DND-41 (cell line): ENCODE measurements at regions not wholly inside any gene's neighbourhood (a gene's known extent, or its start where the extent isn't known, plus 50 kb on each side); places are given as distances from the start of the nearest gene placed in this dataset.

ENCODE experiments used
- ATAC-seq: fragments of 200-7000 bp; cut with Tn5 transposase; 3 replicates; pipeline ENCODE4 v1.9.1; 2021; ENCODE audit warnings: low read depth; ENCODE audit not compliant: insufficient read depth
- DNase-seq: peaks from one replicate; pipeline ENCODE4 v3.0.0-alpha.2; 2020
- H2AFZ ChIP-seq: 2 replicates; pipeline ENCODE4 v1.6.0; 2012; ENCODE audit warnings: low read depth, low read length
- H3K27ac ChIP-seq: 2 replicates; pipeline ENCODE4 v1.5.1; 2012; ENCODE audit warnings: low read length, inconsistent platforms
- H3K27me3 ChIP-seq: fragments of 200-600 bp; sonication (generic); 2 replicates; pipeline ENCODE4 v1.6.0; 2012; ENCODE audit warnings: low read length, mild to moderate bottlenecking, inconsistent platforms; ENCODE audit not compliant: insufficient read depth, poor library complexity
- H3K36me3 ChIP-seq: 2 replicates; pipeline ENCODE4 v1.5.1; 2012; ENCODE audit warnings: low read length, inconsistent platforms; ENCODE audit not compliant: insufficient read depth
- H3K4me1 ChIP-seq: 2 replicates; pipeline ENCODE4 v1.5.1; 2012; ENCODE audit warnings: mild to moderate bottlenecking, low read length; ENCODE audit not compliant: insufficient read depth
- H3K4me2 ChIP-seq: 2 replicates; pipeline ENCODE4 v1.6.0; 2012; ENCODE audit warnings: mild to moderate bottlenecking, moderate library complexity, low read length, inconsistent platforms; ENCODE audit not compliant: insufficient read depth
- H3K4me3 ChIP-seq, 2 experiments: fragments of 200-600 bp in 1 of 2; shearing (Covaris generic) in 1 of 2; 2 replicates each; pipeline ENCODE4 v1.5.1; 2012 to 2016; ENCODE audit warnings: inconsistent platforms in 2 of 2, low read length in 2 of 2, mild to moderate bottlenecking in 2 of 2, low read depth in 1 of 2, moderate library complexity in 1 of 2
- H3K79me2 ChIP-seq: 2 replicates; pipeline ENCODE4 v1.6.0; 2012; ENCODE audit warnings: low read length, inconsistent platforms; ENCODE audit not compliant: insufficient read depth
- H3K9ac ChIP-seq: 2 replicates; pipeline ENCODE4 v1.6.0; 2012; ENCODE audit warnings: low read depth, mild to moderate bottlenecking, inconsistent platforms, low read length, moderate library complexity
- H3K9me3 ChIP-seq: 2 replicates; pipeline ENCODE4 v1.5.1; 2012; ENCODE audit warnings: low read length, moderate library complexity, mild to moderate bottlenecking, inconsistent platforms; ENCODE audit not compliant: insufficient read depth, severe bottlenecking
- H4K20me1 ChIP-seq: 2 replicates; pipeline ENCODE4 v1.6.0; 2012; ENCODE audit warnings: low read length; ENCODE audit not compliant: insufficient read depth
- CTCF ChIP-seq: IDR thresholded peaks from 2 replicates; pipeline ENCODE4 v1.5.1; 2012; ENCODE audit warnings: borderline replicate concordance, low read length, moderate library complexity, mild to moderate bottlenecking; ENCODE audit not compliant: poor library complexity, severe bottlenecking; ENCODE audit errors: extremely low read depth
- EZH2 ChIP-seq: IDR thresholded peaks from 3 replicates; pipeline ENCODE4 v1.6.1; 2012; ENCODE audit warnings: borderline replicate concordance, low read depth, mild to moderate bottlenecking, moderate library complexity, low read length, inconsistent platforms; ENCODE audit not compliant: severe bottlenecking

GRCh38 chr13:32956595-32956933, 59.7 kb upstream of the KL start:
- Histone ChIP-seq H2AFZ (no peak overlapping the region), H3K4me2 (no peak overlapping the region), H3K36me3 (no peaks in the 10 kb centered on the region), H3K79me2 (no peaks in the 10 kb centered on the region), H3K9me3 (no peaks in the 10 kb centered on the region), H3K9ac (no peak overlapping the region), H3K27ac (no peak overlapping the region), H3K27me3 (no peaks in the 10 kb centered on the region), H3K4me1 (no peaks in the 10 kb centered on the region), H4K20me1 (no peaks in the 10 kb centered on the region), H3K4me3 (no peak overlapping the region)
- no peak for DNase-seq
- no peak for ATAC-seq
- TF ChIP-seq CTCF (no peak), EZH2 (no peak)

GRCh38 chr13:32960626-32961025, 55.6 kb upstream of the KL start:
- Histone ChIP-seq H4K20me1 (no peaks in the 10 kb centered on the region), H3K4me3 (no peak overlapping the region), H3K27me3 (no peaks in the 10 kb centered on the region), H3K4me2 (no peak overlapping the region), H2AFZ (no peak overlapping the region), H3K79me2 (no peaks in the 10 kb centered on the region), H3K9me3 (no peaks in the 10 kb centered on the region), H3K36me3 (no peaks in the 10 kb centered on the region), H3K4me1 (no peaks in the 10 kb centered on the region), H3K9ac (no peak overlapping the region), H3K27ac (no peak overlapping the region)
- no peak for ATAC-seq
- DNase-seq, result no peak
- TF ChIP-seq EZH2 (no peak), CTCF (no peak)

GRCh38 chr13:32961724-32962123, 54.5 kb upstream of the KL start:
- Histone ChIP-seq H3K4me2 (no peak overlapping the region), H3K27ac (no peak overlapping the region), H2AFZ (no peak overlapping the region), H3K9ac (no peak overlapping the region), H3K36me3 (no peaks in the 10 kb centered on the region), H3K79me2 (no peaks in the 10 kb centered on the region), H3K9me3 (no peaks in the 10 kb centered on the region), H3K4me3 (no peak overlapping the region), H4K20me1 (no peaks in the 10 kb centered on the region), H3K27me3 (no peaks in the 10 kb centered on the region), H3K4me1 (no peaks in the 10 kb centered on the region)
- TF ChIP-seq CTCF, result no peak
- no peak for TF ChIP-seq EZH2
- DNase-seq (no peak), ATAC-seq (no peak)

- TF ChIP-seq EZH2, result no peak
- TF ChIP-seq CTCF, result no peak
These were observed 53.9 kb upstream of the KL start for GRCh38 chr13:32962342-32962741.

More at GRCh38 chr13:32962342-32962741, 53.9 kb upstream of the KL start:
- no peak for DNase-seq
- Histone ChIP-seq H4K20me1 (no peaks in the 10 kb centered on the region), H3K4me2 (no peak overlapping the region), H3K9me3 (no peaks in the 10 kb centered on the region), H3K36me3 (no peaks in the 10 kb centered on the region), H3K27ac (no peak overlapping the region), H2AFZ (no peak overlapping the region), H3K4me3 (no peak overlapping the region), H3K27me3 (no peaks in the 10 kb centered on the region), H3K9ac (no peak overlapping the region), H3K79me2 (no peaks in the 10 kb centered on the region), H3K4me1 (no peaks in the 10 kb centered on the region)
- ATAC-seq, result no peak
